Activated T-helper 2 cell treated with anti-CD3 and anti-CD28 coated beads, Interferon-gamma antibody, Interleukin-2, Interleukin-4, amounts not matched to agents 10 μg/mL and 5 μg/mL and 100 μg/mL, durations not matched to agents 14 hours and 24 hours and 36 hours (primary cell): ENCODE measurements at regions not wholly inside any gene's neighbourhood (a gene's known extent, or its start where the extent isn't known, plus 50 kb on each side); places are given as distances from the start of the nearest gene placed in this dataset.

ENCODE experiments used
- DNase-seq: peaks from one replicate; pipeline ENCODE4 v3.0.0; 2021; ENCODE audit warnings: low spot score
- H3K27ac Mint-ChIP-seq: one replicate; pipeline ENCODE4 v1.8.0; 2021; ENCODE audit warnings: mixed read lengths
- H3K27me3 Mint-ChIP-seq: one replicate; pipeline ENCODE4 v1.8.0; 2021; ENCODE audit warnings: low read depth, mixed read lengths
- H3K36me3 Mint-ChIP-seq: one replicate; pipeline ENCODE4 v1.8.0; 2021; ENCODE audit warnings: low read depth, mixed read lengths
- H3K4me1 Mint-ChIP-seq: one replicate; pipeline ENCODE4 v1.8.0; 2021; ENCODE audit warnings: low read depth, mixed read lengths
- H3K4me3 Mint-ChIP-seq: one replicate; pipeline ENCODE4 v1.8.0; 2021; ENCODE audit warnings: low read depth, mild to moderate bottlenecking, moderate library complexity, mixed read lengths
- H3K9me3 Mint-ChIP-seq: one replicate; pipeline ENCODE4 v1.8.0; 2021; ENCODE audit warnings: mixed read lengths
- intact Hi-C: fragments of 100-400 bp; cut with micrococcal nuclease; formaldehyde crosslinking; loops from one replicate; pipeline ENCODE4 v1.15.1; 2023

DNA sequence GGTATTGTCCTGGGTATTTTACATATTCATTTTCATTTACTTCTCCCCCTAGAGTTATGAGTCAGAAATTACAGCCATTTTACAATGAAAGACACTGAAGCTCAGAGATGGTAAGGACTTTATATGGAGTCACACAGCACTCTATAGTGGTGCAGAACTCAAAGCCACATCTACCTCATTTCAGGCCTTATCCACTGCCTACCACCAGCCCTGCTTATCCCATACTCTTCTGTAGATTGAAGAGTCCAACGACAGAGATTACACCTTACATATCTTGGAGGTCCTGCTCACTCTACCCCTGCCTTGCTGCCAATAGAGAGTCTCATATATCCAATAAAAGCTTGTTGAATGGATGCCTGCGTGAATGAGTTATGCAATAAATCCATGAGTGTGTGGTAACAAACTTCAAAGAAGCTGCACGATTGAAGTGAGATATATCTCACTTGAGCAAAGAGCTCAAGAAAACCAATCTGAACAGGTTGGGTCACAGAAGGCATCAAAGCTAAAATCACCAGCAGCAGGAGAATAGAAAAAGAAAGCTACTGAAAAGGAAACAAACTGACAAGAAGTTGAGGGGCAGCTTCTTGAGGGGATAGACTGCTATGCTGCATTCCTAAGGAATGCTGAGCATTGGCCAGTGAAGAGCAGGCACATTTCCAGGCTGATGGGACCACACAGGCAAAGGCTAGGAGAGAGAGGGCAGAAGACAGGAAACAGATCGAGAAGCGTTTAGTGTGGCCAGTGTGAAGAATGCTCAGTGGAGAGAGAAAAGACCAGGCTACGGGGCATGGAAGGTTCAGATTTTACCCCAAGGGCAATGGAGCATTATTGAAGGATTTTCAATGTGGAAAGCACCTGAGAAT is 585.6 kb downstream of the DHX35 start:
- DNase-seq, result no peak
- no peak overlapping the region for H3K4me3 Mint-ChIP-seq
- H3K4me1 Mint-ChIP-seq, result no peaks in the 10 kb centered on the region
- H3K27ac Mint-ChIP-seq, result no peak overlapping the region
- intact Hi-C loops, result no loop called here
- no peaks in the 10 kb centered on the region for H3K27me3 Mint-ChIP-seq
- H3K9me3 Mint-ChIP-seq, result no peaks in the 10 kb centered on the region
- no peaks in the 10 kb centered on the region for H3K36me3 Mint-ChIP-seq

DNA sequence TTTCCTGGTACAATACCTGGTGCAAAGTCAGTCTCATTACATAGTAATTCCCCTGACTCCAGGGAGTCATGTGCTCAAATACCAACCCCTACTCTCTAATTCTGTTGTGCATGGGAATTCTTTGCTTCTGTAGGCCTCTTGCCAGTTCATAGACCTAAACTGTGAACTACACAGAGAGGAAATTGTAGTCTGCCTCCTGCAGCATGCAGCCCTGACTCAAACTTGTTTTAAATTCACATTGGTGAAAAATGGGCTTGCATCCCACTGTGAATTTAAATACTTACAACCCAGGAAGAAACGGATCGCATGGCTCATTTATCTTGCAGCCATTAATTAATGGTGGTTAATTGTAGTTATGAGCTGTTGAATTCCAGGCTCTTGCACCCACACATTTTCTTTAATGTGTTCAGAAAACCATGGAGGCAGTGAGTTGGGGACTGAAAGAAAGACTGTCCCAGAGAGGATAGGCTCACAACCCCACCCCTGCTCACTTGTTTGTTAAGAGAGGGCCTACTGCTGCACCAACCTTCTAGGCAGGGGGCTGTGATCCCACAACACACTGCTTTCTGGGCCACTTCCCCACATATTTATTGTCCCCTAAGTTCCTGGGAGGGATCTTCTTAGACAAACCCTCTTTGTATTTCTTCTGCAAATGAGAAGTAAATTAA is 579.1 kb downstream of the DHX35 start:
- H3K27me3 Mint-ChIP-seq, result no peaks in the 10 kb centered on the region
- H3K36me3 Mint-ChIP-seq, result no peaks in the 10 kb centered on the region
- no peak overlapping the region for H3K4me3 Mint-ChIP-seq
- H3K27ac Mint-ChIP-seq, result no peak overlapping the region
- DNase-seq, result no peak
- H3K4me1 Mint-ChIP-seq, result no peaks in the 10 kb centered on the region
- no peaks in the 10 kb centered on the region for H3K9me3 Mint-ChIP-seq
- intact Hi-C loops, result no loop called here

DNA sequence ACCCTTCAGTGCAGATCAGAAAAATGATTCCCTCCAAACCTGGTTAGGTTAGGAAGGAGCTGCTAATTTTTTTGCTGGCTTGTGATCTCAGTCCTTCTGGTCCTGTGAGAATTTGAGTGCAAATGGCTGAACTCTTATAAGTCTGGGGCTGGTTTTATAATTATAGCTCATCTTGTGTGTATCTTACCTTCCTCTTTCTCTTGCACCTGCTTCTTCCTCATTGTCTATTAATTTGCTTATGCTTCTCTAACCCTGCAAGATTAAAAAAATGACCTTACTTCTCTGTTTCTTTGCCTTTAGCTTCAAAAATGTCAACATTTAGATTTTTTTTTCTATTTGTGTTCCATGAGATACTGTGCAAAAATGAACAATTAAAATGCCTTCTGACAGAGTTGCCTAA is 576.2 kb downstream of the DHX35 start:
- H3K4me3 Mint-ChIP-seq, result no peak overlapping the region
- H3K4me1 Mint-ChIP-seq, result no peaks in the 10 kb centered on the region
- no peak overlapping the region for H3K27ac Mint-ChIP-seq
- no peaks in the 10 kb centered on the region for H3K36me3 Mint-ChIP-seq
- intact Hi-C loops, result no loop called here
- no peaks in the 10 kb centered on the region for H3K27me3 Mint-ChIP-seq
- no peak for DNase-seq
- no peaks in the 10 kb centered on the region for H3K9me3 Mint-ChIP-seq

DNA sequence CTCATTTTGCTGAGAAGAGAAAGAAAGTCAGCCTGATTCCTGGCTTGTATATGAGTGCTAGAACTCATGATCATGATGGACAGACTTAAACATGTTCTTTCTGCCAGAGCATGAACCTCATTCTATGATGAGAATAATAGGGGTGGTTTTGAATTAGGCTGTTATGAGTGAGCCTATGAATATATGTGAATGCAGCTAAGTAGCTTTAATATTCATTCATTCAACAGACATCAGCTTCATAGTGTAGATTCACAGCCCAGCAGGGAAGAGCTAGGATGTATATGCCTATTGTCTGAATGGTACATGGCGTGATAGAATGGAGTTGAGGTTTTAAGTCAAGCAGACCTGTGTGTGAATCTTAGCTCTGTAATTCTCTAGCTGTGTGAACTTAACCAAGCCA is 573.2 kb downstream of the DHX35 start:
- Mint-ChIP-seq H3K27ac (no peak overlapping the region), H3K27me3 (no peaks in the 10 kb centered on the region), H3K4me3 (no peak overlapping the region), H3K9me3 (no peaks in the 10 kb centered on the region), H3K4me1 (no peaks in the 10 kb centered on the region), H3K36me3 (no peaks in the 10 kb centered on the region)
- DNase-seq, result no peak
- intact Hi-C loops, result no loop called here

DNA sequence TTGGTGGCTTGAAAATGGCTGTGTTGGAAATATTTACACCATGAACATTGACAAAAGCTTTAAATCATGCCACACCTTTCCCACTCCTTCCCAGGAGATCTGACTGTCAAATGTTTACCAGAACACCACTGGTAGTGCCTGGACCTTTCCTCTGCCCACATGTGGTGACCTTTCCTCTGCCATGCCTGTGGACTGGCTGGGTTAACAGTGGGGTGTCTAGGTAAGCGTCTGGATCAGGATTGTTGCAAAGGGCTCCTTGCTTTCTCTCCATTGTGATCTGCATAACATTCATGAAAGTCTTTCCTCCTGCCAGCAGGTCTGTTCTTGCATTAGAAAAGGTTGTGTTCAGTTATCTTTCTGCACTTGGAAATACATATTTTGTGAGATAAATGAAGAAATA is 572.7 kb downstream of the DHX35 start:
- Mint-ChIP-seq H3K4me1 (no peaks in the 10 kb centered on the region), H3K4me3 (no peak overlapping the region), H3K27me3 (no peaks in the 10 kb centered on the region), H3K36me3 (no peaks in the 10 kb centered on the region), H3K9me3 (no peaks in the 10 kb centered on the region), H3K27ac (no peak overlapping the region)
- DNase-seq, result no peak
- intact Hi-C loops, result no loop called here

DNA sequence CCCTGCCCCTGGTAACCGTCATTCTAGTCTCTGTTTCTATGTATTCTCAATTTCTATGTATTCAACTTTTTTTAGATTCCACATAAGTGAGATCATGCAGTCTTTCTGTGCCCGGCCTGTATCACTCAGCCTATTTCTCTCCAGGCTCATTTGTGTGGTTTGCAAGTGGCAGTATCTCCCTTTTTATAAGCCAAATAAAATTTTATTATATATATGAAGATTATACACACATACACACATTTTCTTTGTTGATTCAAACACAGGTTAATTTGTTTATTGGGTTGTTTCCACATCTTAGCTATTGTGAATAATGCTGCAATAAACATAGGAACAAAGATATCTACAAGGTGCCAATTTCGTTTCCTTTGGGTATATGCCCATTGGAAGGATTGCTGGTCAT is 571.7 kb downstream of the DHX35 start:
- intact Hi-C loops, result no loop called here
- Mint-ChIP-seq H3K27ac (no peak overlapping the region), H3K4me1 (no peaks in the 10 kb centered on the region), H3K36me3 (no peaks in the 10 kb centered on the region), H3K4me3 (no peak overlapping the region), H3K9me3 (no peaks in the 10 kb centered on the region), H3K27me3 (no peaks in the 10 kb centered on the region)
- no peak for DNase-seq

DNA sequence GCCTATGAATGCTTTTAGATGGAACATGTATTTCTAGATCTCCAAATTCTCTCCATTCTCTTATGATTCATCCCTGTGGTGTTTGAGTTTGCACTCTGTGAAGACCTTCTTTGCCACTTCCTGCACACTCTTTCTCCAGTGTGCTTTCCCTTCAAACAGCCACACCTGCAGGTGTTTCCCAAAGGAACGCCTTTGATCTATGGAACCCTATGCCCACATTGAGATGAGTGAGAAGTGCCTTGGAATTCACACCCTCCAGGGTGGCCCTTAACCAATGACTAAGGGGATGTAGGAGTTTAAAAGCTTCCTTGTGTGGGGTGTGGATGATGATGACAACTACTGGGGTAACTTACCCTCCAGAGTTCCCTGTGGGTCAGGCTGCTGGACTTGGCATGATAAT is 570.1 kb downstream of the DHX35 start:
- Mint-ChIP-seq H3K4me3 (no peak overlapping the region), H3K4me1 (no peaks in the 10 kb centered on the region), H3K27ac (no peak overlapping the region), H3K36me3 (no peaks in the 10 kb centered on the region), H3K27me3 (no peaks in the 10 kb centered on the region), H3K9me3 (no peaks in the 10 kb centered on the region)
- intact Hi-C loops, result no loop called here
- no peak for DNase-seq

DNA sequence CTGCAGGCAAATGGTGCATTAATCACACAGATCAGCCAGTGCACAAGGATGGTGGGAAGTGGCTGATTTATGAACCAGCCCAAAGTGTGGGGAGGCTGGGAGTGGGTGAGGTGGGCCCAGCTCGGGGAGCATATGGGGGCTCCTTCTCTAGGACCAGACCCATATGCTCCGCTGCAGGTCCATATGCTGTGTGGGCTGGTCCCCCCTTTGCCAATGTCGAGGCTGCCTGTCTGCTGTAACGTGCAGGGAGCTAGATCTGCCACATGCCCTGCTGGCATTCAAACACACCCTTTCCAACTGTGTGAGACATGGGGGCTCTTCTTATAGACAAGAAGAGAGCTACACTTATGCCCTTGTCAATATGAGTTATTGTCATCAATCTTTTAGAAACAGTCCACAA is 566.3 kb downstream of the DHX35 start:
- intact Hi-C loops, result no loop called here
- H3K4me1 Mint-ChIP-seq, result no peaks in the 10 kb centered on the region
- no peak overlapping the region for H3K27ac Mint-ChIP-seq
- H3K4me3 Mint-ChIP-seq, result no peak overlapping the region
- no peaks in the 10 kb centered on the region for H3K9me3 Mint-ChIP-seq
- no peak for DNase-seq
- no peaks in the 10 kb centered on the region for H3K36me3 Mint-ChIP-seq
- H3K27me3 Mint-ChIP-seq, result no peaks in the 10 kb centered on the region

DNA sequence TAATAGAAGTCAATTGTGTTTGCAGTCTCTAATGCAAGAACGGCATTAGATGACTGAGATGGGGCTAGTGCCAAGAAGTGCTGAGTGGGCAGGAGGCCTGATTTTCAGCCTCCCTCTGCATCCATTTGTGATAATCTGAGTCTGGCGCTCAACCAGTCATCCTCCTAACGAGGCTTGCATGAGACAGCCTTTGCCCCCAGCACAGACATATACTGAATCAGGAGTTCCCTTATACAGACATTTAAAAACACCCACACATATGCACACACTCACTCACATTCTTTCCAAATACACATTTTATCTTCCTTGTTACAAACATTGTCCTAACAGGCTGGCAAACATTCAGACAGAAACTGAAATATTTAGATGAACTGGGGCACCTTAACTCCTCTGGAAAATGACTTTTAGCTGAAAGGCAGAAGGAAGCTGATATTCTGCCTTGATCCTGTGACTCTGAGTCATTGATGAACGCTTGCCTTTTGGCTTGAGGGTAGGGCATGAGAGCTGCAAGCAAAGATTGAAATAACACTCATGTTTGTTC is 562.3 kb downstream of the DHX35 start:
- H3K4me1 Mint-ChIP-seq, result no peaks in the 10 kb centered on the region
- no peaks in the 10 kb centered on the region for H3K27me3 Mint-ChIP-seq
- intact Hi-C loops, result no loop called here
- no peaks in the 10 kb centered on the region for H3K36me3 Mint-ChIP-seq
- no peak overlapping the region for H3K4me3 Mint-ChIP-seq
- no peak overlapping the region for H3K27ac Mint-ChIP-seq
- no peaks in the 10 kb centered on the region for H3K9me3 Mint-ChIP-seq
- no peak for DNase-seq

DNA sequence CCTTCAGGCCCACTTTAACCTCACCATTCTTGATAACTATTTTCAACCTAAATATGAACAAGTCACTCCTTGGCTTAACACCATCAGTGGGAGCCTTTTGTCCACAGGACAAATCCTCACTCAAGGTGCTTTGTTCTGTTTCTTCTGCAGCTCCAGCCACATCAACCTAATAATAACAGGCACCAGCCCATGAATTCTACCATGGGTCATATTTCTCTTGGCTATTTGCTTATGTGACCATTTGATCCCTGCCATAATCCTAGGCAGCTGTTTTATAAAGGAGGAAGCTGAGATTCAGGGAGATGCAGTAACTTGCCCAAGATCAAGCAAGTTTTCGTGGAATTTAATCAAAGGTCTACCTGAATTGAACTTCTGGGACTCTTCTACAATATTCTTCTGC is 561.3 kb downstream of the DHX35 start:
- DNase-seq, result no peak
- Mint-ChIP-seq H3K9me3 (no peaks in the 10 kb centered on the region), H3K27me3 (no peaks in the 10 kb centered on the region), H3K36me3 (no peaks in the 10 kb centered on the region), H3K4me1 (no peaks in the 10 kb centered on the region), H3K27ac (no peak overlapping the region), H3K4me3 (no peak overlapping the region)
- intact Hi-C loops, result no loop called here

DNA sequence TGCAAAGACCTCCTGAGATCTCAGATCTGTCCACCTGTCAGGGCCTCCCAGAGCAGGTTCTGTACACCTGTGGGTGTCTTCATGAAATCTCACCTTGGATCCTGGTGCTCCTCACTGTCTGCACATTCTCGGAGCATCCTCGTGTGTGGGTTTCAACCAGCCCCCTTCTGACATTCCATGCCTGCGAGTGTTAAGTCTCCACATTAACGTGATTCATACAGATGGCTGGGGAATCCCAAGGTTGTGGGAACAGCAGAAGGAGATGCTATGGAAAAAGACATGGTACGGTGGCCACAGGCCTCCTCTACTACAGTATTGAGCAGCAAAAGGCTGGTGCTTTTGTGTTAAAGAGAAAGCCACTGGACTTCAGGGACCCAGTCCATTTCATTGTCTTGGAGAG is 556.5 kb downstream of the DHX35 start:
- DNase-seq, result no peak
- intact Hi-C loops, result no loop called here
- H3K36me3 Mint-ChIP-seq, result no peaks in the 10 kb centered on the region
- no peak overlapping the region for H3K4me3 Mint-ChIP-seq
- H3K27ac Mint-ChIP-seq, result no peak overlapping the region
- H3K27me3 Mint-ChIP-seq, result no peaks in the 10 kb centered on the region
- H3K4me1 Mint-ChIP-seq, result no peaks in the 10 kb centered on the region
- no peaks in the 10 kb centered on the region for H3K9me3 Mint-ChIP-seq

DNA sequence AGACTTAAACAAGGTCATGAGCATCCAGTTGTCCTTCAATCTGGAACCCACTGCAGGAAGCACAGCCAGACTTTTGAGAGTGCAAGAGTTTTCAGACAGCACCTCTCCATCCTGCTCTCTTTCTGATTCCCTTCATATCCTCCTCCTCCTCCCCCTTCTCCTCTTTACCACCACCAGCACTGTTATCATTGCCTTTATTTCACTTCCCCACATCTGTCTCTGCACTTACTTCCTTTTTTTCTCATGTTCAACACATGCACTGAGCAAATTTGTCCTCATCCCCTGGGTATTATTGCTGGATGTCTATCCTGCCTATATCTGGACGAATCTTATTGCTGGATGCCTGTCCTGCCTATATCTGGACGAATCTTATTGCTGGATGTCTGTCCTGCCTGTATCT is 554.8 kb downstream of the DHX35 start:
- Mint-ChIP-seq H3K9me3 (no peaks in the 10 kb centered on the region), H3K4me3 (no peak overlapping the region), H3K27ac (no peak overlapping the region), H3K4me1 (no peaks in the 10 kb centered on the region), H3K27me3 (no peaks in the 10 kb centered on the region), H3K36me3 (no peaks in the 10 kb centered on the region)
- intact Hi-C loops, result no loop called here
- no peak for DNase-seq

DNA sequence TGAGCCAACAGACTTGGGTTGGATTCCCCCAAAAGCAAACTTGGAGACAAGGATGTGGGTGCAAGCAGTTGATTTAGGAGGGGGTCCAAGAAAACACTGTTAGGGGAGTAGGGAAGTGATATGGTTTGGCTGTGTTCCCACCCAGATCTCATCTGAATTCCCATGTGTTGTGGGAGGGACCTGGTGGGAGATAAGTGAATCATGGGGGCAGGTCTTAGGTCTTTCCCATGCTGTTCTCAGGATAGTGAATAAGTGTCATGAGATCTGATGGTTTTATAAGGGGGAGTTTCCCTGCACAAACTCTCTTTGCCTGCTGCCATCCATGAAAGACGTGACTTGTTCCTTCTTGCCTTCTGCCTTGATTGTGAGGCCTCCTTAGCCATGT is 542.6 kb downstream of the DHX35 start:
- H3K4me3 Mint-ChIP-seq, result no peak overlapping the region
- H3K27me3 Mint-ChIP-seq, result no peaks in the 10 kb centered on the region
- H3K27ac Mint-ChIP-seq, result no peak overlapping the region
- H3K9me3 Mint-ChIP-seq, result no peaks in the 10 kb centered on the region
- intact Hi-C loops, result no loop called here
- no peaks in the 10 kb centered on the region for H3K36me3 Mint-ChIP-seq
- no peaks in the 10 kb centered on the region for H3K4me1 Mint-ChIP-seq
- DNase-seq, result no peak
